ENCODE measurements at regions not wholly inside any gene's neighbourhood (a gene's known extent, or its start where the extent isn't known, plus 50 kb on each side); places are given as distances from the start of the nearest gene placed in this dataset.

- Histone ChIP-seq H3F3A (replicated peaks; ENCODE audit: insufficient read depth) (no peaks in the 10 kb centered on the region), H3K4me3 (ENCODE audit: low read depth in 2 of 2, low read length in 1 of 2) (no peak overlapping the region), H4K20me1 (ENCODE audit: insufficient read depth) (no peaks in the 10 kb centered on the region), H2AFZ (ENCODE audit: low read depth) (no peak overlapping the region), H3K9ac (no peak overlapping the region), H3K4me1 (ENCODE audit: control insufficient read depth in 1 of 2, insufficient read depth in 2 of 2, low read depth in 1 of 2, low read length in 1 of 2) (no peaks in the 10 kb centered on the region), H3K36me3 (replicated peaks in 1 of 2; ENCODE audit: control insufficient read depth in 1 of 2, insufficient read depth in 2 of 2, low read length in 1 of 2) (no peaks in the 10 kb centered on the region), H3K9me3 (no peaks in the 10 kb centered on the region), H3K79me2 (ENCODE audit: insufficient read depth) (no peaks in the 10 kb centered on the region), H3K27me3 (ENCODE audit: insufficient read depth) (no peaks in the 10 kb centered on the region), H3K27ac (ENCODE audit: low read depth in 2 of 2, low read length in 1 of 2) (no peak overlapping the region), H3K9me2 (no peaks in the 10 kb centered on the region), H3K4me2 (no peak overlapping the region)
- DNase-seq: no peak
- TF ChIP-seq PBX3 (IDR thresholded peaks at IDR 0.05) (no peak), SIN3A (IDR thresholded peaks at IDR 0.05; ENCODE audit: borderline replicate concordance, low read depth, low read length) (no peak), MXI1 (IDR thresholded peaks at IDR 0.05; ENCODE audit: low read depth, low read length) (no peak), CHD2 (IDR thresholded peaks at IDR 0.05; ENCODE audit: low read length, partially characterized antibody) (no peak), NRF1 (IDR thresholded peaks at IDR 0.05; ENCODE audit: low read depth, low read length) (no peak), USF1 (IDR thresholded peaks at IDR 0.05; ENCODE audit: borderline replicate concordance, low read depth) (no peak)
- POLR2A ChIA-PET: no interaction called here
- WGBS (ENCODE audit: low lambda C conversion rate): 41% methylated on average over 2 of the region's 2 CpGs
- CTCF ChIA-PET: no interaction called here
Observed at GRCh38 chr3:22141769-22142168, 390.8 kb upstream of the ZNF385D start.

GRCh38 chr3:22147161-22147560 lies 396.2 kb upstream of the ZNF385D start:
- Histone ChIP-seq H3K27ac (ENCODE audit: low read depth in 2 of 2, low read length in 1 of 2) (no peak overlapping the region), H3K4me1 (ENCODE audit: control insufficient read depth in 1 of 2, insufficient read depth in 2 of 2, low read depth in 1 of 2, low read length in 1 of 2) (no peaks in the 10 kb centered on the region), H4K20me1 (ENCODE audit: insufficient read depth) (no peaks in the 10 kb centered on the region), H3K9me3 (no peaks in the 10 kb centered on the region), H3F3A (replicated peaks; ENCODE audit: insufficient read depth) (no peaks in the 10 kb centered on the region), H3K4me2 (no peak overlapping the region), H3K36me3 (replicated peaks in 1 of 2; ENCODE audit: control insufficient read depth in 1 of 2, insufficient read depth in 2 of 2, low read length in 1 of 2) (no peaks in the 10 kb centered on the region), H3K4me3 (ENCODE audit: low read depth in 2 of 2, low read length in 1 of 2) (no peak overlapping the region), H3K79me2 (ENCODE audit: insufficient read depth) (no peaks in the 10 kb centered on the region), H3K27me3 (ENCODE audit: insufficient read depth) (no peaks in the 10 kb centered on the region), H3K9me2 (no peaks in the 10 kb centered on the region; the same call in 1 of the 2 replicates), H2AFZ (ENCODE audit: low read depth) (no peak overlapping the region), H3K9ac (no peak overlapping the region)
- TF ChIP-seq GATA2 (CRISPR knock-in tag; IDR thresholded peaks at IDR 0.05) (no peak), MXI1 (IDR thresholded peaks at IDR 0.05; ENCODE audit: low read depth, low read length) (no peak), TCF12 (IDR thresholded peaks at IDR 0.05) (no peak), MAX (IDR thresholded peaks at IDR 0.05; ENCODE audit: low read depth) (no peak), FOXM1 (IDR thresholded peaks at IDR 0.05; ENCODE audit: low read depth) (no peak), RAD21 (IDR thresholded peaks at IDR 0.05; ENCODE audit: low read length) (no peak)
- CTCF ChIA-PET: no interaction called here
- POLR2A ChIA-PET: no interaction called here
- WGBS (ENCODE audit: low lambda C conversion rate): 27% methylated on average over 3 of the region's 3 CpGs
- no peak for DNase-seq

- Histone ChIP-seq H3K9me2 (no peaks in the 10 kb centered on the region), H2AFZ (ENCODE audit: low read depth) (no peak overlapping the region), H3K36me3 (replicated peaks in 1 of 2; ENCODE audit: control insufficient read depth in 1 of 2, insufficient read depth in 2 of 2, low read length in 1 of 2) (no peaks in the 10 kb centered on the region), H4K20me1 (ENCODE audit: insufficient read depth) (no peaks in the 10 kb centered on the region), H3F3A (replicated peaks; ENCODE audit: insufficient read depth) (no peaks in the 10 kb centered on the region), H3K9ac (no peak overlapping the region), H3K27me3 (ENCODE audit: insufficient read depth) (no peaks in the 10 kb centered on the region), H3K27ac (ENCODE audit: low read depth in 2 of 2, low read length in 1 of 2) (no peak overlapping the region), H3K4me2 (no peak overlapping the region), H3K4me3 (ENCODE audit: low read depth in 2 of 2, low read length in 1 of 2) (no peak overlapping the region), H3K79me2 (ENCODE audit: insufficient read depth) (no peaks in the 10 kb centered on the region), H3K4me1 (ENCODE audit: control insufficient read depth in 1 of 2, insufficient read depth in 2 of 2, low read depth in 1 of 2, low read length in 1 of 2) (no peaks in the 10 kb centered on the region; a peak in 2 of 4 replicates), H3K9me3 (no peaks in the 10 kb centered on the region)
- CTCF ChIA-PET: no interaction called here
- DNase-seq: no peak
- 48% methylated on average over 2 of the region's 2 CpGs for WGBS (ENCODE audit: low lambda C conversion rate)
- TF ChIP-seq MAX (IDR thresholded peaks at IDR 0.05; ENCODE audit: low read depth): no peak
- TF ChIP-seq FOXM1 (IDR thresholded peaks at IDR 0.05; ENCODE audit: low read depth): no peak
- no peak for TF ChIP-seq PBX3 (IDR thresholded peaks at IDR 0.05)
- no peak for TF ChIP-seq ELF1 (IDR thresholded peaks at IDR 0.05)
- TF ChIP-seq RAD21 (IDR thresholded peaks at IDR 0.05; ENCODE audit: low read length): no peak
- no peak for TF ChIP-seq FOXJ3 (CRISPR knock-in tag; IDR thresholded peaks at IDR 0.05)
- no peak for TF ChIP-seq MXI1 (IDR thresholded peaks at IDR 0.05; ENCODE audit: low read depth, low read length)
- TF ChIP-seq NFIC (IDR thresholded peaks at IDR 0.05; ENCODE audit: borderline replicate concordance): no peak
- no peak for TF ChIP-seq RCOR1 (IDR thresholded peaks at IDR 0.05; ENCODE audit: low read length)
- POLR2A ChIA-PET: no interaction called here
Observed at GRCh38 chr3:22156868-22157267, 405.9 kb upstream of the ZNF385D start.

Measured in SK-N-SH (cell line).